Caki2 (cell line): ENCODE measurements at regions not wholly inside any gene's neighbourhood (a gene's known extent, or its start where the extent isn't known, plus 50 kb on each side); places are given as distances from the start of the nearest gene placed in this dataset.
"Not testable (repeated sequence)": the region's sequence is repeated elsewhere in the genome, so short reads cannot be mapped to it uniquely, and the experiment has no call there.

Source experiments
- DNase-seq: peaks from one replicate; pipeline ENCODE4 v3.0.0-alpha.2; 2015; ENCODE audit warnings: low read depth
- in situ Hi-C: cut with HindIII; loops from 2 replicates; pipeline ENCODE4 v1.10.0; 2016; ENCODE audit warnings: low sequenced_read_pairs, low pct_unique_long_range_greater_than_20kb, mixed read lengths

- in situ Hi-C loops: no loop called here
- no peak for DNase-seq
Observed at GRCh38 chr10:65033957-65034356, 1512.8 kb downstream of the REEP3 start.

GRCh38 chr10:65040796-65041195, 1519.6 kb downstream of the REEP3 start:
- DNase-seq: no peak
- in situ Hi-C loops: no loop called here

GRCh38 chr10:65041307-65041706, 1520.1 kb downstream of the REEP3 start:
- in situ Hi-C loops: no loop called here
- no peak for DNase-seq

- in situ Hi-C loops: no loop called here
- no peak for DNase-seq
Observed at GRCh38 chr10:65042496-65042895, 1521.3 kb downstream of the REEP3 start.

- no peak for DNase-seq
- in situ Hi-C loops: no loop called here
Observed at GRCh38 chr10:65046831-65047230, 1525.6 kb downstream of the REEP3 start.

- in situ Hi-C loops, DNase-seq: not testable (repeated sequence)
Observed at GRCh38 chr10:65052111-65052510, 1530.9 kb downstream of the REEP3 start.

- in situ Hi-C loops, DNase-seq: not testable (repeated sequence)
Observed at GRCh38 chr10:65053397-65053796, 1532.2 kb downstream of the REEP3 start.

GRCh38 chr10:65053831-65054351, 1532.7 kb downstream of the REEP3 start:
- DNase-seq, in situ Hi-C loops: not testable (repeated sequence)

- DNase-seq, in situ Hi-C loops: not testable (repeated sequence)
Observed at GRCh38 chr10:65054701-65055100, 1533.5 kb downstream of the REEP3 start.

- in situ Hi-C loops: no loop called here
- no peak for DNase-seq
Observed at GRCh38 chr10:65065278-65065677, 1544.1 kb downstream of the REEP3 start.

- DNase-seq: no peak
- in situ Hi-C loops: no loop called here
Observed at GRCh38 chr10:65083222-65083621, 1562.0 kb downstream of the REEP3 start.

- in situ Hi-C loops: no loop called here
- no peak for DNase-seq
Observed at GRCh38 chr10:65090991-65091390, 1569.8 kb downstream of the REEP3 start.

- DNase-seq: no peak
- in situ Hi-C loops: no loop called here
Observed at GRCh38 chr10:65100146-65100545, 1578.9 kb downstream of the REEP3 start.

- in situ Hi-C loops, DNase-seq: not testable (repeated sequence)
Observed at GRCh38 chr10:65100881-65101280, 1579.7 kb downstream of the REEP3 start.

- in situ Hi-C loops: no loop called here
- no peak for DNase-seq
Observed at GRCh38 chr10:65110009-65110408, 1588.8 kb downstream of the REEP3 start.

- in situ Hi-C loops, DNase-seq: not testable (repeated sequence)
Observed at GRCh38 chr10:65111059-65111458, 1589.9 kb downstream of the REEP3 start.

- in situ Hi-C loops: no loop called here
- DNase-seq: no peak
Observed at GRCh38 chr10:65112573-65112972, 1591.4 kb downstream of the REEP3 start.

GRCh38 chr10:65123120-65123519, 1601.9 kb downstream of the REEP3 start:
- DNase-seq: no peak

GRCh38 chr10:65125212-65125611, 1604.0 kb downstream of the REEP3 start:
- in situ Hi-C loops: no loop called here
- no peak for DNase-seq

More at GRCh38 chr10:65123120-65123519, 1601.9 kb downstream of the REEP3 start:
- in situ Hi-C loops: no loop called here

- in situ Hi-C loops: no loop called here
Observed at GRCh38 chr10:65126288-65126687, 1605.1 kb downstream of the REEP3 start.

GRCh38 chr10:65128277-65128676, 1607.1 kb downstream of the REEP3 start:
- in situ Hi-C loops: no loop called here
- DNase-seq: no peak

More at GRCh38 chr10:65126288-65126687, 1605.1 kb downstream of the REEP3 start:
- DNase-seq: no peak
